A549 (cell line): ENCODE measurements at regions not wholly inside any gene's neighbourhood (a gene's known extent, or its start where the extent isn't known, plus 50 kb on each side); places are given as distances from the start of the nearest gene placed in this dataset.

ENCODE experiments used
- EP300 ChIP-seq, 2 experiments: fragments of >200 bp; sonication (Bioruptor Twin); formaldehyde crosslinking; IDR thresholded peaks; 2 replicates in 1 of 2; 3 replicates in 1 of 2; pipeline ENCODE4 v1.6.1; 2016 to 2017
- MYC ChIP-seq: IDR thresholded peaks from 2 replicates; pipeline ENCODE4 v1.6.1; 2012; ENCODE audit warnings: mild to moderate bottlenecking, inconsistent platforms, low read length, improper control_type of control experiment, borderline replicate concordance
- PHF8 ChIP-seq: fragments of 200-600 bp; sonication (generic); IDR thresholded peaks from 2 replicates; pipeline ENCODE4 v1.6.1; 2016; ENCODE audit warnings: low read depth, mild to moderate bottlenecking, antibody characterized with exemption, moderate library complexity, borderline replicate concordance
- POLR2A ChIP-seq: IDR thresholded peaks from 2 replicates; pipeline ENCODE4 v1.6.1; 2012; ENCODE audit warnings: mild to moderate bottlenecking, low read length
- RAD21 ChIP-seq, 2 experiments: fragments of >200 bp in 1 of 2; sonication (Bioruptor Twin) in 1 of 2; formaldehyde crosslinking in 1 of 2; IDR thresholded peaks in 1 of 2; conservative IDR thresholded peaks in 1 of 2; 2 replicates in 1 of 2; 3 replicates in 1 of 2; pipeline ENCODE4 v1.6.1; 2012 to 2018; ENCODE audit warnings: inconsistent platforms in 1 of 2
- TP53 ChIP-seq: fragments of 250-450 bp; sonication (Bioruptor Pico); IDR thresholded peaks from 2 replicates; pipeline ENCODE4 v1.5.0; 2021; ENCODE audit warnings: mild to moderate bottlenecking, moderate library complexity
- TF ChIP-seq, protein P1 (sequence below): fragments of >200 bp; sonication (Bioruptor Twin); formaldehyde crosslinking; IDR thresholded peaks from 3 replicates; pipeline ENCODE4 v1.5.1; 2016
- TF ChIP-seq, protein P2 (sequence below): fragments of 450-650 bp; IDR thresholded peaks from 2 replicates; pipeline ENCODE4 v1.6.1; 2014; ENCODE audit warnings: antibody characterized with exemption

DNA sequence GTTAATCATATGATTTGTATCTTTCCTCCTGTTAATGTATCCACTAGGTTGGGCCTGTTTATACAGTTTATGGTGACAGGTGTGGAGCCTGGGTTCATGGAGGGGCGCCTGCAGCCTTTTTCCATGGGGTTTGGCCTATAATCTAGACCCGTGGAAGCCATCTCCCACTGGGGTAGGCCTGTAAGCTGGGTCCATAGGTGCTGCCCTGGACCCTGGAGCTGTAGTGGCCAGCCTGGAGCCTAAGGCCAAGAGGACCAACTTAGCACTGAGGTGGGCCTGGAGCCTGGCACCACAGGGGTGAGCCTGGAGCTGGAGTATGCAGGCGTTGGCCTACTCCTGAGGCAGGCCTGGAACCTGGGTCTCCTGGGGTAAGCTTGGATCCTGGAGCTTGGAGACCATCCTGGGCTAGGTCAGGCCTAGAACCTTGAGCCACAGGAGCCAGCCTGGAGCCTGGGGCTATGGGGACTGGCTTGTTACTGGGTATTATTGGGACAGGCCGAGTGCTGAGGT lies 249.4 kb upstream of the HTR2C start:
- no peak for TF ChIP-seq TP53 (CRISPR knock-in tag)
- TF ChIP-seq, protein P1, sequence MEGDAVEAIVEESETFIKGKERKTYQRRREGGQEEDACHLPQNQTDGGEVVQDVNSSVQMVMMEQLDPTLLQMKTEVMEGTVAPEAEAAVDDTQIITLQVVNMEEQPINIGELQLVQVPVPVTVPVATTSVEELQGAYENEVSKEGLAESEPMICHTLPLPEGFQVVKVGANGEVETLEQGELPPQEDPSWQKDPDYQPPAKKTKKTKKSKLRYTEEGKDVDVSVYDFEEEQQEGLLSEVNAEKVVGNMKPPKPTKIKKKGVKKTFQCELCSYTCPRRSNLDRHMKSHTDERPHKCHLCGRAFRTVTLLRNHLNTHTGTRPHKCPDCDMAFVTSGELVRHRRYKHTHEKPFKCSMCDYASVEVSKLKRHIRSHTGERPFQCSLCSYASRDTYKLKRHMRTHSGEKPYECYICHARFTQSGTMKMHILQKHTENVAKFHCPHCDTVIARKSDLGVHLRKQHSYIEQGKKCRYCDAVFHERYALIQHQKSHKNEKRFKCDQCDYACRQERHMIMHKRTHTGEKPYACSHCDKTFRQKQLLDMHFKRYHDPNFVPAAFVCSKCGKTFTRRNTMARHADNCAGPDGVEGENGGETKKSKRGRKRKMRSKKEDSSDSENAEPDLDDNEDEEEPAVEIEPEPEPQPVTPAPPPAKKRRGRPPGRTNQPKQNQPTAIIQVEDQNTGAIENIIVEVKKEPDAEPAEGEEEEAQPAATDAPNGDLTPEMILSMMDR: no peak
- no peak for TF ChIP-seq MYC
- TF ChIP-seq RAD21 (conservative IDR thresholded peaks at IDR 0.05 in 1 of 2, IDR thresholded peaks at IDR 0.05 in 1 of 2): no peak
- no peak for TF ChIP-seq PHF8
- TF ChIP-seq POLR2A: no peak
- TF ChIP-seq, protein P2, sequence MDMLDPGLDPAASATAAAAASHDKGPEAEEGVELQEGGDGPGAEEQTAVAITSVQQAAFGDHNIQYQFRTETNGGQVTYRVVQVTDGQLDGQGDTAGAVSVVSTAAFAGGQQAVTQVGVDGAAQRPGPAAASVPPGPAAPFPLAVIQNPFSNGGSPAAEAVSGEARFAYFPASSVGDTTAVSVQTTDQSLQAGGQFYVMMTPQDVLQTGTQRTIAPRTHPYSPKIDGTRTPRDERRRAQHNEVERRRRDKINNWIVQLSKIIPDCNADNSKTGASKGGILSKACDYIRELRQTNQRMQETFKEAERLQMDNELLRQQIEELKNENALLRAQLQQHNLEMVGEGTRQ: no peak
- TF ChIP-seq EP300 (IDR thresholded peaks at IDR 0.05): no peak
